Neural cell (in vitro differentiated cells): ENCODE measurements at regions not wholly inside any gene's neighbourhood (a gene's known extent, or its start where the extent isn't known, plus 50 kb on each side); places are given as distances from the start of the nearest gene placed in this dataset.

Experiments
- H2AFZ ChIP-seq: fragments of 200-600, 300-800 bp; sonication (generic), shearing (Covaris generic); 2 replicates; pipeline ENCODE4 v1.6.0; 2014; ENCODE audit warnings: low read depth, mild to moderate bottlenecking, antibody characterized with exemption, low read length, moderate library complexity
- H3F3A ChIP-seq: fragments of 200-600 bp; shearing (Covaris generic); 2 replicates; pipeline ENCODE4 v1.6.1; 2016; ENCODE audit warnings: mild to moderate bottlenecking, moderate library complexity, mixed read lengths, antibody characterized with exemption, low read length; ENCODE audit not compliant: insufficient read depth, poor library complexity, severe bottlenecking
- H3K27ac ChIP-seq: fragments of 200-600, 300-800 bp; sonication (generic), shearing (Covaris generic); 2 replicates; pipeline ENCODE4 v1.5.1; 2014; ENCODE audit warnings: mild to moderate bottlenecking, low read length, moderate library complexity
- H3K27me3 ChIP-seq: fragments of 300-800, 200-600 bp; sonication (generic), shearing (Covaris generic); 2 replicates; pipeline ENCODE4 v1.6.0; 2014; ENCODE audit warnings: mild to moderate bottlenecking, low read depth, low read length, moderate library complexity; ENCODE audit not compliant: insufficient read depth
- H3K36me3 ChIP-seq: fragments of 300-800, 200-600 bp; sonication (generic), shearing (Covaris generic); 2 replicates; pipeline ENCODE4 v1.5.1; 2014; ENCODE audit warnings: mild to moderate bottlenecking, antibody characterized with exemption, low read length, moderate library complexity; ENCODE audit not compliant: insufficient read depth
- H3K4me2 ChIP-seq: fragments of 300-800, 200-600 bp; sonication (generic), shearing (Covaris generic); 2 replicates; pipeline ENCODE4 v1.6.0; 2014; ENCODE audit warnings: mild to moderate bottlenecking, low read length
- H3K4me3 ChIP-seq: fragments of 300-800, 200-600 bp; sonication (generic), shearing (Covaris generic); 2 replicates; pipeline ENCODE4 v1.5.1; 2014; ENCODE audit warnings: mild to moderate bottlenecking, low read length, moderate library complexity
- H3K79me2 ChIP-seq: fragments of 200-600 bp; shearing (Covaris generic); replicated peaks from 2 replicates; pipeline ENCODE4 v1.6.0; 2014; ENCODE audit warnings: mild to moderate bottlenecking, low read length, moderate library complexity; ENCODE audit not compliant: insufficient read depth
- H3K9ac ChIP-seq: fragments of 300-800, 200-600 bp; sonication (generic), shearing (Covaris generic); 2 replicates; pipeline ENCODE4 v1.6.1; 2016; ENCODE audit warnings: mild to moderate bottlenecking, low read length, mixed read lengths
- H3K9me2 ChIP-seq: fragments of 200-600 bp; shearing (Covaris generic); 2 replicates; pipeline ENCODE4 v1.6.1; 2016; ENCODE audit warnings: mild to moderate bottlenecking, low read length, mixed read lengths; ENCODE audit not compliant: insufficient read depth
- H3K9me3 ChIP-seq: fragments of 200-600, 300-800 bp; sonication (generic), shearing (Covaris generic); 2 replicates; pipeline ENCODE4 v1.6.1; 2016; ENCODE audit warnings: mild to moderate bottlenecking, mixed run types, low read length, moderate library complexity, mixed read lengths
- H4K20me1 ChIP-seq: fragments of 200-600 bp; shearing (Covaris generic); 2 replicates; pipeline ENCODE4 v1.6.1; 2016; ENCODE audit warnings: mild to moderate bottlenecking, mixed run types; ENCODE audit not compliant: insufficient read depth
- CTCF ChIP-seq: fragments of 450-650 bp; IDR thresholded peaks from 2 replicates; pipeline ENCODE4 v1.5.1; 2014; ENCODE audit warnings: antibody characterized with exemption, mild to moderate bottlenecking, moderate library complexity; ENCODE audit not compliant: poor library complexity, severe bottlenecking
- EP300 ChIP-seq: fragments of 450-650 bp; conservative IDR thresholded peaks from 2 replicates; pipeline ENCODE4 v1.6.1; 2014; ENCODE audit warnings: antibody characterized with exemption, mild to moderate bottlenecking, moderate library complexity; ENCODE audit not compliant: poor library complexity, severe bottlenecking
- EZH2 ChIP-seq: fragments of 200-600, 300-800 bp; shearing (Covaris generic), sonication (generic); IDR thresholded peaks from 2 replicates; pipeline ENCODE4 v1.6.1; 2014; ENCODE audit warnings: antibody characterized with exemption, low read length, borderline replicate concordance, mild to moderate bottlenecking; ENCODE audit not compliant: insufficient read depth, poor library complexity, severe bottlenecking
- MXI1 ChIP-seq: fragments of 450-650 bp; conservative IDR thresholded peaks from 2 replicates; pipeline ENCODE4 v1.6.1; 2014; ENCODE audit warnings: antibody characterized with exemption, mild to moderate bottlenecking; ENCODE audit not compliant: poor library complexity, severe bottlenecking
- POLR2AphosphoS5 ChIP-seq: IDR thresholded peaks from 2 replicates; pipeline ENCODE4 v1.6.1; 2012
- RAD21 ChIP-seq: fragments of 450-650 bp; conservative IDR thresholded peaks from 2 replicates; pipeline ENCODE4 v1.6.1; 2014; ENCODE audit warnings: antibody characterized with exemption, mild to moderate bottlenecking, moderate library complexity
- REST ChIP-seq: IDR thresholded peaks from 2 replicates; pipeline ENCODE4 v1.6.1; 2012; ENCODE audit warnings: borderline replicate concordance
- SMC3 ChIP-seq: fragments of 450-650 bp; conservative IDR thresholded peaks from 2 replicates; pipeline ENCODE4 v1.6.1; 2014; ENCODE audit warnings: antibody characterized with exemption, mild to moderate bottlenecking, moderate library complexity; ENCODE audit not compliant: poor library complexity
- TAF1 ChIP-seq: IDR thresholded peaks from 2 replicates; pipeline ENCODE4 v1.6.1; 2012; ENCODE audit warnings: low read depth

- no peaks in the 10 kb centered on the region for H3K9me2 ChIP-seq
- H3K79me2 ChIP-seq: no peaks in the 10 kb centered on the region
- no peak overlapping the region for H3K4me2 ChIP-seq
- no peak overlapping the region for H3K9ac ChIP-seq
- no peak overlapping the region for H3K4me3 ChIP-seq
- H3K9me3 ChIP-seq: no peaks in the 10 kb centered on the region
- H4K20me1 ChIP-seq: no peaks in the 10 kb centered on the region
- no peak overlapping the region for H2AFZ ChIP-seq
- no peaks in the 10 kb centered on the region for H3K27me3 ChIP-seq
- TF ChIP-seq SMC3: no peak
- TF ChIP-seq POLR2AphosphoS5: no peak
- no peak for TF ChIP-seq EZH2
- no peak for TF ChIP-seq TAF1
- TF ChIP-seq CTCF: no peak
- no peak for TF ChIP-seq MXI1
- no peak for TF ChIP-seq EP300
- TF ChIP-seq RAD21: no peak
- TF ChIP-seq REST: no peak
- H3F3A ChIP-seq: no peaks in the 10 kb centered on the region
- no peaks in the 10 kb centered on the region for H3K36me3 ChIP-seq
- H3K27ac ChIP-seq: no peak overlapping the region
These were observed 371.5 kb downstream of the LNPK start for GRCh38 chr2:175630280-175631244.

- Histone ChIP-seq H3K9ac (no peak overlapping the region), H4K20me1 (no peaks in the 10 kb centered on the region), H3K9me3 (no peaks in the 10 kb centered on the region), H3K4me3 (no peak overlapping the region), H3K27me3 (no peaks in the 10 kb centered on the region), H3K79me2 (no peaks in the 10 kb centered on the region), H2AFZ (no peak overlapping the region), H3K4me2 (no peak overlapping the region), H3K27ac (no peak overlapping the region), H3K9me2 (no peaks in the 10 kb centered on the region), H3K36me3 (no peaks in the 10 kb centered on the region), H3F3A (no peaks in the 10 kb centered on the region)
- TF ChIP-seq CTCF: no peak
- no peak for TF ChIP-seq REST
- TF ChIP-seq RAD21: no peak
- no peak for TF ChIP-seq SMC3
- no peak for TF ChIP-seq MXI1
- TF ChIP-seq EP300: no peak
- no peak for TF ChIP-seq POLR2AphosphoS5
- no peak for TF ChIP-seq TAF1
These were observed 373.8 kb downstream of the LNPK start for GRCh38 chr2:175628243-175628642.
